SK-N-SH treated with all-trans-retinoic acid at 6 μM for 48 hours (cell line): ENCODE measurements at regions not wholly inside any gene's neighbourhood (a gene's known extent, or its start where the extent isn't known, plus 50 kb on each side); places are given as distances from the start of the nearest gene placed in this dataset.

ENCODE experiments used
- ATAC-seq: fragments of 200-7000 bp; cut with Tn5 transposase; 3 replicates; pipeline ENCODE4 v1.9.1; 2020; ENCODE audit warnings: mild to moderate bottlenecking, moderate library complexity
- ARNTL ChIP-seq: fragments of 450-650 bp; formaldehyde crosslinking; IDR thresholded peaks from 2 replicates; pipeline ENCODE4 v1.5.0; 2020; ENCODE audit warnings: low read depth, mild to moderate bottlenecking, moderate library complexity, borderline replicate concordance
- BACH2 ChIP-seq: fragments of 250-450 bp; sonication (Bioruptor Pico); IDR thresholded peaks from 2 replicates; pipeline ENCODE4 v1.9.0; 2021; ENCODE audit warnings: mild to moderate bottlenecking, borderline replicate concordance
- CSDC2 ChIP-seq: fragments of 250-450 bp; sonication (Bioruptor Pico); IDR thresholded peaks from 2 replicates; pipeline ENCODE4 v1.5.0; 2020; ENCODE audit warnings: mild to moderate bottlenecking, moderate library complexity
- ESRRG ChIP-seq: fragments of 250-450 bp; sonication (Bioruptor Pico); IDR thresholded peaks from 2 replicates; pipeline ENCODE4 v1.6.1; 2021; ENCODE audit warnings: mild to moderate bottlenecking
- GLIS3 ChIP-seq: fragments of 250-450 bp; sonication (Bioruptor Pico); IDR thresholded peaks from 2 replicates; pipeline ENCODE4 v1.5.0; 2020; ENCODE audit warnings: mild to moderate bottlenecking, moderate library complexity
- ISL1 ChIP-seq: fragments of 250-450 bp; sonication (Bioruptor Pico); IDR thresholded peaks from 2 replicates; pipeline ENCODE4 v2.1.2; 2022; ENCODE audit warnings: mild to moderate bottlenecking, moderate library complexity
- OSR1 ChIP-seq: fragments of 250-450 bp; sonication (Bioruptor Pico); IDR thresholded peaks from 2 replicates; pipeline ENCODE4 v1.8.0; 2022; ENCODE audit warnings: moderate library complexity, mild to moderate bottlenecking, inconsistent platforms
- PPARA ChIP-seq: fragments of 250-450 bp; sonication (Bioruptor Pico); IDR thresholded peaks from 2 replicates; pipeline ENCODE4 v1.5.0; 2020; ENCODE audit warnings: mild to moderate bottlenecking, borderline replicate concordance
- RARB ChIP-seq: fragments of 250-450 bp; sonication (Bioruptor Pico); IDR thresholded peaks from 2 replicates; pipeline ENCODE4 v1.8.0; 2021; ENCODE audit warnings: mild to moderate bottlenecking, moderate library complexity
- SNAI2 ChIP-seq: fragments of 250-450 bp; sonication (Bioruptor Pico); IDR thresholded peaks from 2 replicates; pipeline ENCODE4 v1.5.0; 2020; ENCODE audit warnings: mild to moderate bottlenecking, moderate library complexity
- TCF4 ChIP-seq: fragments of 250-450 bp; sonication (Bioruptor Pico); IDR thresholded peaks from 2 replicates; pipeline ENCODE4 v1.8.0; 2021; ENCODE audit warnings: mild to moderate bottlenecking, moderate library complexity, borderline replicate concordance
- TOX ChIP-seq: fragments of 250-450 bp; sonication (Bioruptor Pico); IDR thresholded peaks from 2 replicates; pipeline ENCODE4 v1.8.0; 2021; ENCODE audit warnings: mild to moderate bottlenecking, moderate library complexity, borderline replicate concordance
- TSHZ2 ChIP-seq: fragments of 250-450 bp; sonication (Bioruptor Pico); IDR thresholded peaks from 2 replicates; pipeline ENCODE4 v1.5.0; 2020; ENCODE audit warnings: mild to moderate bottlenecking, moderate library complexity
- ZC3H10 ChIP-seq: fragments of 250-450 bp; sonication (Bioruptor Pico); IDR thresholded peaks from 2 replicates; pipeline ENCODE4 v1.5.1; 2021; ENCODE audit warnings: mild to moderate bottlenecking, moderate library complexity
- ZFP3 ChIP-seq: fragments of 250-450 bp; sonication (Bioruptor Pico); IDR thresholded peaks from 2 replicates; pipeline ENCODE4 v1.5.0; 2020; ENCODE audit warnings: mild to moderate bottlenecking, moderate library complexity
- ZFP30 ChIP-seq: fragments of 450-650 bp; formaldehyde crosslinking; IDR thresholded peaks from 2 replicates; pipeline ENCODE4 v1.5.0; 2022; ENCODE audit warnings: mild to moderate bottlenecking, moderate library complexity
- ZNF565 ChIP-seq: fragments of 450-650 bp; formaldehyde crosslinking; conservative IDR thresholded peaks from 2 replicates; pipeline ENCODE4 v1.5.0; 2020; ENCODE audit warnings: low read depth, mild to moderate bottlenecking, moderate library complexity
- ZNF70 ChIP-seq: fragments of 450-650 bp; formaldehyde crosslinking; IDR thresholded peaks from 2 replicates; pipeline ENCODE4 v1.5.0; 2020; ENCODE audit warnings: mild to moderate bottlenecking, moderate library complexity
- ZNF8 ChIP-seq: fragments of 450-650 bp; formaldehyde crosslinking; IDR thresholded peaks from 2 replicates; pipeline ENCODE4 v1.5.0; 2020; ENCODE audit warnings: mild to moderate bottlenecking, moderate library complexity
- TF ChIP-seq, protein P1 (sequence below): fragments of 250-450 bp; sonication (Bioruptor Pico); IDR thresholded peaks from 2 replicates; pipeline ENCODE4 v1.8.0; 2021; ENCODE audit warnings: low read depth, mild to moderate bottlenecking, moderate library complexity, borderline replicate concordance
- TF ChIP-seq, protein P2 (sequence below): fragments of 250-450 bp; sonication (Bioruptor Pico); IDR thresholded peaks from 2 replicates; pipeline ENCODE4 v1.5.1; 2020; ENCODE audit warnings: low read depth, mild to moderate bottlenecking, moderate library complexity
- TF ChIP-seq, protein P3 (sequence below): fragments of 250-450 bp; sonication (Bioruptor Pico); IDR thresholded peaks from 2 replicates; pipeline ENCODE4 v1.8.0; 2020; ENCODE audit warnings: mild to moderate bottlenecking, moderate library complexity, borderline replicate concordance
- TF ChIP-seq, protein P4 (sequence below): fragments of 250-450 bp; sonication (Bioruptor Pico); IDR thresholded peaks from 2 replicates; pipeline ENCODE4 v1.5.1; 2021; ENCODE audit warnings: mild to moderate bottlenecking, moderate library complexity

GRCh38 chr11:91310085-91310484 lies 914.5 kb upstream of the FAT3 start:
- ATAC-seq: no peak
- no peak for TF ChIP-seq ZC3H10 (CRISPR knock-in tag)
- no peak for TF ChIP-seq ZFP3
- TF ChIP-seq SNAI2 (CRISPR knock-in tag): no peak
- no peak for TF ChIP-seq ARNTL
- no peak for TF ChIP-seq PPARA (CRISPR knock-in tag)
- TF ChIP-seq TOX (CRISPR knock-in tag): no peak
- no peak for TF ChIP-seq RARB (CRISPR knock-in tag)
- no peak for TF ChIP-seq ZFP30 (CRISPR knock-in tag)
- no peak for TF ChIP-seq TCF4 (CRISPR knock-in tag)
- no peak for TF ChIP-seq ESRRG (CRISPR knock-in tag)
- TF ChIP-seq, protein P1, sequence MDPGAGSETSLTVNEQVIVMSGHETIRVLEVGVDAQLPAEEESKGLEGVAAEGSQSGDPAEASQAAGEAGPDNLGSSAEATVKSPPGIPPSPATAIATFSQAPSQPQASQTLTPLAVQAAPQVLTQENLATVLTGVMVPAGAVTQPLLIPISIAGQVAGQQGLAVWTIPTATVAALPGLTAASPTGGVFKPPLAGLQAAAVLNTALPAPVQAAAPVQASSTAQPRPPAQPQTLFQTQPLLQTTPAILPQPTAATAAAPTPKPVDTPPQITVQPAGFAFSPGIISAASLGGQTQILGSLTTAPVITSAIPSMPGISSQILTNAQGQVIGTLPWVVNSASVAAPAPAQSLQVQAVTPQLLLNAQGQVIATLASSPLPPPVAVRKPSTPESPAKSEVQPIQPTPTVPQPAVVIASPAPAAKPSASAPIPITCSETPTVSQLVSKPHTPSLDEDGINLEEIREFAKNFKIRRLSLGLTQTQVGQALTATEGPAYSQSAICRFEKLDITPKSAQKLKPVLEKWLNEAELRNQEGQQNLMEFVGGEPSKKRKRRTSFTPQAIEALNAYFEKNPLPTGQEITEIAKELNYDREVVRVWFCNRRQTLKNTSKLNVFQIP: no peak
- TF ChIP-seq GLIS3 (CRISPR knock-in tag): no peak
- no peak for TF ChIP-seq ZNF70 (CRISPR knock-in tag)
- TF ChIP-seq OSR1 (CRISPR knock-in tag): no peak
- TF ChIP-seq ISL1 (CRISPR knock-in tag): no peak
- TF ChIP-seq BACH2 (CRISPR knock-in tag): no peak
- TF ChIP-seq CSDC2: no peak
- TF ChIP-seq, protein P2, sequence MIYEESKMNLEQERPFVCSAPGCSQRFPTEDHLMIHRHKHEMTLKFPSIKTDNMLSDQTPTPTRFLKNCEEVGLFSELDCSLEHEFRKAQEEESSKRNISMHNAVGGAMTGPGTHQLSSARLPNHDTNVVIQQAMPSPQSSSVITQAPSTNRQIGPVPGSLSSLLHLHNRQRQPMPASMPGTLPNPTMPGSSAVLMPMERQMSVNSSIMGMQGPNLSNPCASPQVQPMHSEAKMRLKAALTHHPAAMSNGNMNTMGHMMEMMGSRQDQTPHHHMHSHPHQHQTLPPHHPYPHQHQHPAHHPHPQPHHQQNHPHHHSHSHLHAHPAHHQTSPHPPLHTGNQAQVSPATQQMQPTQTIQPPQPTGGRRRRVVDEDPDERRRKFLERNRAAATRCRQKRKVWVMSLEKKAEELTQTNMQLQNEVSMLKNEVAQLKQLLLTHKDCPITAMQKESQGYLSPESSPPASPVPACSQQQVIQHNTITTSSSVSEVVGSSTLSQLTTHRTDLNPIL (CRISPR knock-in tag): no peak
- TF ChIP-seq, protein P3, sequence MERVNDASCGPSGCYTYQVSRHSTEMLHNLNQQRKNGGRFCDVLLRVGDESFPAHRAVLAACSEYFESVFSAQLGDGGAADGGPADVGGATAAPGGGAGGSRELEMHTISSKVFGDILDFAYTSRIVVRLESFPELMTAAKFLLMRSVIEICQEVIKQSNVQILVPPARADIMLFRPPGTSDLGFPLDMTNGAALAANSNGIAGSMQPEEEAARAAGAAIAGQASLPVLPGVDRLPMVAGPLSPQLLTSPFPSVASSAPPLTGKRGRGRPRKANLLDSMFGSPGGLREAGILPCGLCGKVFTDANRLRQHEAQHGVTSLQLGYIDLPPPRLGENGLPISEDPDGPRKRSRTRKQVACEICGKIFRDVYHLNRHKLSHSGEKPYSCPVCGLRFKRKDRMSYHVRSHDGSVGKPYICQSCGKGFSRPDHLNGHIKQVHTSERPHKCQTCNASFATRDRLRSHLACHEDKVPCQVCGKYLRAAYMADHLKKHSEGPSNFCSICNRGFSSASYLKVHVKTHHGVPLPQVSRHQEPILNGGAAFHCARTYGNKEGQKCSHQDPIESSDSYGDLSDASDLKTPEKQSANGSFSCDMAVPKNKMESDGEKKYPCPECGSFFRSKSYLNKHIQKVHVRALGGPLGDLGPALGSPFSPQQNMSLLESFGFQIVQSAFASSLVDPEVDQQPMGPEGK (CRISPR knock-in tag): no peak
- TF ChIP-seq ZNF8 (CRISPR knock-in tag): no peak

- TF ChIP-seq OSR1 (CRISPR knock-in tag): no peak
- no peak for TF ChIP-seq ISL1 (CRISPR knock-in tag)
- TF ChIP-seq TCF4 (CRISPR knock-in tag): no peak
- TF ChIP-seq ZNF565: no peak
- no peak for TF ChIP-seq ZC3H10 (CRISPR knock-in tag)
- TF ChIP-seq ZNF8 (CRISPR knock-in tag): no peak
- TF ChIP-seq CSDC2: no peak
- TF ChIP-seq TSHZ2 (CRISPR knock-in tag): no peak
- no peak for TF ChIP-seq ZFP3
- no peak for TF ChIP-seq ESRRG (CRISPR knock-in tag)
- TF ChIP-seq, protein P2 (CRISPR knock-in tag): no peak
- TF ChIP-seq ZNF70 (CRISPR knock-in tag): no peak
- TF ChIP-seq, protein P1: no peak
- no peak for TF ChIP-seq ARNTL
- no peak for TF ChIP-seq BACH2 (CRISPR knock-in tag)
- TF ChIP-seq ZFP30 (CRISPR knock-in tag): no peak
- TF ChIP-seq, protein P4, sequence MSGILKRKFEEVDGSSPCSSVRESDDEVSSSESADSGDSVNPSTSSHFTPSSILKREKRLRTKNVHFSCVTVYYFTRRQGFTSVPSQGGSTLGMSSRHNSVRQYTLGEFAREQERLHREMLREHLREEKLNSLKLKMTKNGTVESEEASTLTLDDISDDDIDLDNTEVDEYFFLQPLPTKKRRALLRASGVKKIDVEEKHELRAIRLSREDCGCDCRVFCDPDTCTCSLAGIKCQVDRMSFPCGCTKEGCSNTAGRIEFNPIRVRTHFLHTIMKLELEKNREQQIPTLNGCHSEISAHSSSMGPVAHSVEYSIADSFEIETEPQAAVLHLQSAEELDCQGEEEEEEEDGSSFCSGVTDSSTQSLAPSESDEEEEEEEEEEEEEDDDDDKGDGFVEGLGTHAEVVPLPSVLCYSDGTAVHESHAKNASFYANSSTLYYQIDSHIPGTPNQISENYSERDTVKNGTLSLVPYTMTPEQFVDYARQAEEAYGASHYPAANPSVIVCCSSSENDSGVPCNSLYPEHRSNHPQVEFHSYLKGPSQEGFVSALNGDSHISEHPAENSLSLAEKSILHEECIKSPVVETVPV (CRISPR knock-in tag): no peak
- no peak for ATAC-seq
Measured at GRCh38 chr11:91308069-91308468, 916.5 kb upstream of the FAT3 start.
